WTC11 (cell line): ENCODE measurements at regions not wholly inside any gene's neighbourhood (a gene's known extent, or its start where the extent isn't known, plus 50 kb on each side); places are given as distances from the start of the nearest gene placed in this dataset.

Experiments used
- ATAC-seq: fragments of 200-7000 bp; cut with Tn5 transposase; 2 replicates; pipeline ENCODE4 v1.10.0; 2021; ENCODE audit warnings: mild to moderate bottlenecking, moderate library complexity
- CTCF ChIA-PET: fragments of 300-600 bp; sonication (Branson Sonifier 250); formaldehyde crosslinking; loops from one replicate; lab custom pipeline; 2021; ENCODE audit warnings: antibody characterized with exemption; lab: Charles Lee
- POLR2A ChIA-PET: fragments of 350-600 bp; sonication (Branson Sonifier 250); formaldehyde crosslinking; loops from one replicate; lab custom pipeline; 2021; ENCODE audit warnings: antibody characterized with exemption; lab: Charles Lee
- DNase-seq: peaks from one replicate; pipeline ENCODE4 v3.0.0; 2021; ENCODE audit warnings: low spot score
- H3K27ac Mint-ChIP-seq: 2 replicates; pipeline ENCODE4 v1.8.0; 2021; ENCODE audit warnings: mixed read lengths
- H3K27me3 Mint-ChIP-seq: 2 replicates; pipeline ENCODE4 v1.8.0; 2021; ENCODE audit warnings: low read depth, mild to moderate bottlenecking, moderate library complexity, mixed read lengths
- H3K36me3 Mint-ChIP-seq: 2 replicates; pipeline ENCODE4 v1.8.0; 2021; ENCODE audit warnings: mixed read lengths
- H3K4me1 Mint-ChIP-seq: 2 replicates; pipeline ENCODE4 v1.8.0; 2022; ENCODE audit warnings: mixed read lengths
- H3K4me3 Mint-ChIP-seq: 2 replicates; pipeline ENCODE4 v1.8.0; 2021; ENCODE audit warnings: mild to moderate bottlenecking, moderate library complexity, mixed read lengths
- H3K9me3 Mint-ChIP-seq: 2 replicates; pipeline ENCODE4 v1.8.0; 2021; ENCODE audit warnings: mixed read lengths
- AFF4 ChIP-seq: sonication (generic); formaldehyde crosslinking; IDR thresholded peaks from 2 replicates; pipeline ENCODE4 v1.8.1; 2023; ENCODE audit warnings: mild to moderate bottlenecking, missing genetic modification reagents, borderline replicate concordance
- AR ChIP-seq: fragments of 250-450 bp; sonication (Bioruptor Pico); IDR thresholded peaks from 2 replicates; pipeline ENCODE4 v1.9.0; 2021; ENCODE audit warnings: mild to moderate bottlenecking
- CBFB ChIP-seq: sonication (generic); formaldehyde crosslinking; IDR thresholded peaks from 2 replicates; pipeline ENCODE4 v1.8.1; 2022; ENCODE audit warnings: mild to moderate bottlenecking, low read depth, missing genetic modification reagents
- CREB1 ChIP-seq: sonication (generic); formaldehyde crosslinking; IDR thresholded peaks from 2 replicates; pipeline ENCODE4 v1.8.0; 2023; ENCODE audit warnings: mild to moderate bottlenecking, missing genetic modification reagents
- CTCF ChIP-seq: fragments of 200-600 bp; IDR thresholded peaks from 2 replicates; pipeline ENCODE4 v1.8.0; 2022; ENCODE audit warnings: antibody characterized with exemption
- E2F1 ChIP-seq: sonication (generic); formaldehyde crosslinking; IDR thresholded peaks from 2 replicates; pipeline ENCODE4 v1.8.0; 2022; ENCODE audit warnings: mild to moderate bottlenecking, missing genetic modification reagents
- E2F4 ChIP-seq: sonication (generic); formaldehyde crosslinking; IDR thresholded peaks from 2 replicates; pipeline ENCODE4 v1.8.1; 2022; ENCODE audit warnings: low read depth, mild to moderate bottlenecking, moderate library complexity, missing genetic modification reagents, borderline replicate concordance
- HMGXB4 ChIP-seq: sonication (generic); formaldehyde crosslinking; IDR thresholded peaks from 2 replicates; pipeline ENCODE4 v1.8.1; 2023; ENCODE audit warnings: mild to moderate bottlenecking, moderate library complexity, missing genetic modification reagents
- JAZF1 ChIP-seq: fragments of 250-450 bp; sonication (Bioruptor Pico); IDR thresholded peaks from 2 replicates; pipeline ENCODE4 v1.9.0; 2021; ENCODE audit warnings: moderate library complexity, mild to moderate bottlenecking, inconsistent platforms
- KAT7 ChIP-seq: sonication (generic); formaldehyde crosslinking; IDR thresholded peaks from 2 replicates; pipeline ENCODE4 v1.8.1; 2023; ENCODE audit warnings: missing genetic modification reagents, mild to moderate bottlenecking, borderline replicate concordance
- MAX ChIP-seq: sonication (generic); formaldehyde crosslinking; IDR thresholded peaks from 2 replicates; pipeline ENCODE4 v1.8.0; 2022; ENCODE audit warnings: mild to moderate bottlenecking, missing genetic modification reagents
- PREB ChIP-seq: sonication (generic); formaldehyde crosslinking; IDR thresholded peaks from 2 replicates; pipeline ENCODE4 v1.8.1; 2022; ENCODE audit warnings: mild to moderate bottlenecking, missing genetic modification reagents, moderate library complexity, borderline replicate concordance
- PRRX2 ChIP-seq: fragments of 250-450 bp; sonication (Bioruptor Pico); IDR thresholded peaks from 2 replicates; pipeline ENCODE4 v1.8.0; 2021; ENCODE audit warnings: mild to moderate bottlenecking
- SP1 ChIP-seq: sonication (generic); formaldehyde crosslinking; conservative IDR thresholded peaks from 2 replicates; pipeline ENCODE4 v1.8.1; 2022; ENCODE audit warnings: missing genetic modification reagents
- TEAD4 ChIP-seq: sonication (generic); formaldehyde crosslinking; IDR thresholded peaks from 2 replicates; pipeline ENCODE4 v1.8.0; 2022; ENCODE audit warnings: mild to moderate bottlenecking, missing genetic modification reagents
- ZMAT4 ChIP-seq: fragments of 250-450 bp; sonication (Bioruptor Pico); IDR thresholded peaks from 2 replicates; pipeline ENCODE4 v1.9.0; 2021; ENCODE audit warnings: mild to moderate bottlenecking

GRCh38 chr3:144052275-144052674, 80.7 kb downstream of the DIPK2A start (continued):
- TF ChIP-seq HMGXB4: no peak

- TF ChIP-seq JAZF1 (CRISPR knock-in tag): no peak
- TF ChIP-seq KAT7 (CRISPR knock-in tag): no peak
- TF ChIP-seq CTCF: no peak
- no peak for TF ChIP-seq ZMAT4 (CRISPR knock-in tag)
- TF ChIP-seq MAX (CRISPR knock-in tag): no peak
- no peak for TF ChIP-seq CBFB
- Mint-ChIP-seq H3K4me1 (peaks cover 17% of the 10 kb centered on the region), H3K4me3 (no peak overlapping the region), H3K27ac (no peak overlapping the region), H3K36me3 (no peaks in the 10 kb centered on the region), H3K27me3 (no peaks in the 10 kb centered on the region), H3K9me3 (no peaks in the 10 kb centered on the region)
- CTCF ChIA-PET: no interaction called here
- no peak for DNase-seq
- POLR2A ChIA-PET: no interaction called here
- no peak for ATAC-seq
These were observed 81.5 kb downstream of the DIPK2A start for GRCh38 chr3:144053121-144053520.

- Mint-ChIP-seq H3K27ac (no peak overlapping the region), H3K4me3 (no peak overlapping the region), H3K4me1 (peaks cover 12% of the 10 kb centered on the region), H3K27me3 (no peaks in the 10 kb centered on the region), H3K9me3 (no peaks in the 10 kb centered on the region), H3K36me3 (no peaks in the 10 kb centered on the region)
- CTCF ChIA-PET: no interaction called here
- ATAC-seq: no peak
- TF ChIP-seq TEAD4 (CRISPR knock-in tag) (no peak), E2F4 (no peak), E2F1 (CRISPR knock-in tag) (no peak)
- POLR2A ChIA-PET: no interaction called here
- DNase-seq: no peak
These were observed 83.1 kb downstream of the DIPK2A start for GRCh38 chr3:144054766-144055165.

- peaks cover 18% of the 10 kb centered on the region for H3K4me1 Mint-ChIP-seq
- DNase-seq: no peak
- H3K36me3 Mint-ChIP-seq: no peaks in the 10 kb centered on the region
- no peaks in the 10 kb centered on the region for H3K9me3 Mint-ChIP-seq
- no peak overlapping the region for H3K27ac Mint-ChIP-seq
- no peak overlapping the region for H3K4me3 Mint-ChIP-seq
- no peak for ATAC-seq
- POLR2A ChIA-PET: no interaction called here
- H3K27me3 Mint-ChIP-seq: no peaks in the 10 kb centered on the region
- CTCF ChIA-PET: no interaction called here
- TF ChIP-seq CREB1 (CRISPR knock-in tag) (no peak), AFF4 (CRISPR knock-in tag) (no peak), PREB (CRISPR knock-in tag) (no peak), AR (no peak), SP1 (CRISPR knock-in tag) (no peak), PRRX2 (CRISPR knock-in tag) (no peak)
These were observed 84.0 kb downstream of the DIPK2A start for GRCh38 chr3:144055604-144056003.
